Activated CD4-positive, alpha-beta T cell treated with anti-CD3 and anti-CD28 coated beads, Interleukin-2, amount 50 U/mL, for 16 hours (primary cell): ENCODE measurements at regions not wholly inside any gene's neighbourhood (a gene's known extent, or its start where the extent isn't known, plus 50 kb on each side); places are given as distances from the start of the nearest gene placed in this dataset.
"Not testable (repeated sequence)": the region's sequence is repeated elsewhere in the genome, so short reads cannot be mapped to it uniquely, and the experiment has no call there.

ENCODE experiments used
- DNase-seq: peaks from one replicate; pipeline ENCODE4 v3.0.0-alpha.2; 2020

GRCh38 chr21:17738176-17738953 lies 80.8 kb downstream of the C21orf91 start:
- DNase-seq = no peak

GRCh38 chr21:17736072-17736471 lies 83.1 kb downstream of the C21orf91 start:
- DNase-seq = no peak

GRCh38 chr21:17733209-17733608 lies 85.9 kb downstream of the C21orf91 start:
- no peak for DNase-seq

GRCh38 chr21:17732306-17732705 lies 86.8 kb downstream of the C21orf91 start:
- no peak for DNase-seq

- no peak for DNase-seq
Measured at GRCh38 chr21:17731554-17731953, 87.6 kb downstream of the C21orf91 start.

- no peak for DNase-seq
Measured at GRCh38 chr21:17730782-17731181, 88.4 kb downstream of the C21orf91 start.

GRCh38 chr21:17729455-17729854 lies 89.7 kb downstream of the C21orf91 start:
- no peak for DNase-seq

GRCh38 chr21:17727361-17727760 lies 91.8 kb downstream of the C21orf91 start:
- no peak for DNase-seq

GRCh38 chr21:17726047-17726829 lies 92.9 kb downstream of the C21orf91 start:
- DNase-seq = no peak

- DNase-seq = no peak
Measured at GRCh38 chr21:17725339-17725738, 93.8 kb downstream of the C21orf91 start.

- no peak for DNase-seq
Measured at GRCh38 chr21:17712887-17713286, 100.2 kb upstream of the BTG3 start.

- DNase-seq = no peak
Measured at GRCh38 chr21:17711896-17712295, 99.2 kb upstream of the BTG3 start.

GRCh38 chr21:17709266-17709611 lies 96.5 kb upstream of the BTG3 start:
- DNase-seq = peak; percentile 61

GRCh38 chr21:17708522-17709265 lies 96.0 kb upstream of the BTG3 start:
- no peak for DNase-seq

- DNase-seq = no peak
Measured at GRCh38 chr21:17699524-17700189, 87.0 kb upstream of the BTG3 start.

- no peak for DNase-seq
Measured at GRCh38 chr21:17697473-17697872, 84.8 kb upstream of the BTG3 start.

GRCh38 chr21:17694416-17694815 lies 81.7 kb upstream of the BTG3 start:
- not testable (repeated sequence) for DNase-seq

GRCh38 chr21:17693801-17694200 lies 81.1 kb upstream of the BTG3 start:
- DNase-seq = no peak

GRCh38 chr21:17690078-17690494 lies 77.4 kb upstream of the BTG3 start:
- no peak for DNase-seq

GRCh38 chr21:17688912-17689874 lies 76.5 kb upstream of the BTG3 start:
- peak; percentile 26 for DNase-seq

- no peak for DNase-seq
Measured at GRCh38 chr21:17682924-17683323, 70.2 kb upstream of the BTG3 start.
